Gastroesophageal sphincter (tissue), 3 donors: ENCODE measurements at regions not wholly inside any gene's neighbourhood (a gene's known extent, or its start where the extent isn't known, plus 50 kb on each side); places are given as distances from the start of the nearest gene placed in this dataset.

Source experiments
- POLR2A ChIP-seq, 2 donors: fragments of 450-650 bp; IDR thresholded peaks; one replicate each; pipeline ENCODE4 v1.6.1; 2017; ENCODE audit warnings: antibody characterized with exemption in 2 of 2, mild to moderate bottlenecking in 2 of 2, moderate library complexity in 1 of 2
- POLR2AphosphoS5 ChIP-seq: sonication (generic); formaldehyde crosslinking; IDR thresholded peaks from one replicate; pipeline ENCODE4 v1.6.1; 2017; ENCODE audit warnings: antibody characterized with exemption
- TF ChIP-seq, protein P1 (sequence below), 4 experiments: fragments of 200-600 bp in 2 of 4; fragments of 450-650 bp in 2 of 4; sonication (generic) in 1 of 4; IDR thresholded peaks; one replicate each; pipeline ENCODE4 v1.5.1; 2017 to 2019; ENCODE audit warnings: antibody characterized with exemption in 4 of 4, mild to moderate bottlenecking in 2 of 4, moderate library complexity in 2 of 4

DNA sequence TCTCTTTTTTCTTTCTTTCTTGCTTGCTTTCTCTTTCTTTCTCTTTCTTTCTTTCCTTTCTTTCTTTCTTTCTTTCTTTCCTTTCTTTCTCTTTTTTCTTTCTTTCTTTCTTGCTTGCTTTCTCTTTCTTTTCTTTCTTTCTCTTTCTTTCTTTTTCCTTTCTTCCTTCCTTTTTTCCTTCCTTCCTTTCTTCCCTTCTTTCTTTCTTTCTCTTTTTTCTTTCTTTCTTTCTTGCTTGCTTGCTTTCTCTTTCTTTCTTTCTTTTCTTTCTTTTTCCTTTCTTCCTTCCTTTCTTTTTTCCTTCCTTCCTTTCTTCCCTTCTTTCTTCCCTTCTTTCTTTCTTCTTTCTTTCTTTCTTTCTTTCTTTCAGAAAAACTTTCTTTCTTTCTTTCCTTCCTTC is 108.1 kb upstream of the SHOX start:
- TF ChIP-seq, protein P1, sequence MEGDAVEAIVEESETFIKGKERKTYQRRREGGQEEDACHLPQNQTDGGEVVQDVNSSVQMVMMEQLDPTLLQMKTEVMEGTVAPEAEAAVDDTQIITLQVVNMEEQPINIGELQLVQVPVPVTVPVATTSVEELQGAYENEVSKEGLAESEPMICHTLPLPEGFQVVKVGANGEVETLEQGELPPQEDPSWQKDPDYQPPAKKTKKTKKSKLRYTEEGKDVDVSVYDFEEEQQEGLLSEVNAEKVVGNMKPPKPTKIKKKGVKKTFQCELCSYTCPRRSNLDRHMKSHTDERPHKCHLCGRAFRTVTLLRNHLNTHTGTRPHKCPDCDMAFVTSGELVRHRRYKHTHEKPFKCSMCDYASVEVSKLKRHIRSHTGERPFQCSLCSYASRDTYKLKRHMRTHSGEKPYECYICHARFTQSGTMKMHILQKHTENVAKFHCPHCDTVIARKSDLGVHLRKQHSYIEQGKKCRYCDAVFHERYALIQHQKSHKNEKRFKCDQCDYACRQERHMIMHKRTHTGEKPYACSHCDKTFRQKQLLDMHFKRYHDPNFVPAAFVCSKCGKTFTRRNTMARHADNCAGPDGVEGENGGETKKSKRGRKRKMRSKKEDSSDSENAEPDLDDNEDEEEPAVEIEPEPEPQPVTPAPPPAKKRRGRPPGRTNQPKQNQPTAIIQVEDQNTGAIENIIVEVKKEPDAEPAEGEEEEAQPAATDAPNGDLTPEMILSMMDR (IDR thresholded peaks at IDR 0.05): no peak
- no peak for TF ChIP-seq POLR2AphosphoS5
- TF ChIP-seq POLR2A (IDR thresholded peaks at IDR 0.05): no peak
